ENCODE measurements at regions not wholly inside any gene's neighbourhood (a gene's known extent, or its start where the extent isn't known, plus 50 kb on each side); places are given as distances from the start of the nearest gene placed in this dataset.
A peak's percentile ranks its signal among the peaks of the same experiment; 100 is the strongest.

- no peak for DNase-seq
These were observed 76.7 kb upstream of the RAPGEF4 start for GRCh38 chr2:172658945-172659344.

GRCh38 chr2:172662099-172662498, 73.5 kb upstream of the RAPGEF4 start:
- no peak for DNase-seq

GRCh38 chr2:172664766-172665165, 70.9 kb upstream of the RAPGEF4 start:
- no peak for DNase-seq

GRCh38 chr2:172667581-172668325, 67.9 kb upstream of the RAPGEF4 start:
- no peak for DNase-seq

GRCh38 chr2:172671501-172671900, 64.1 kb upstream of the RAPGEF4 start:
- DNase-seq: no peak

- DNase-seq: no peak
These were observed 63.5 kb upstream of the RAPGEF4 start for GRCh38 chr2:172672114-172672513.

- DNase-seq: no peak
These were observed 62.5 kb upstream of the RAPGEF4 start for GRCh38 chr2:172673056-172673683.

GRCh38 chr2:172674034-172674967, 61.3 kb upstream of the RAPGEF4 start:
- no peak for DNase-seq

GRCh38 chr2:172674968-172675303, 60.7 kb upstream of the RAPGEF4 start:
- DNase-seq: no peak

- DNase-seq: no peak
These were observed 58.3 kb upstream of the RAPGEF4 start for GRCh38 chr2:172677363-172677762.

- peak; percentile 35 for DNase-seq
These were observed 55.1 kb upstream of the RAPGEF4 start for GRCh38 chr2:172680436-172681068.

- DNase-seq: no peak
These were observed 50.2 kb upstream of the RAPGEF4 start for GRCh38 chr2:172685467-172685866.

Measured in renal pelvis (tissue), 1 donor.